NCI-H345 treated with DMSO at 0.1 percent for 48 hours (cell line): ENCODE measurements at regions not wholly inside any gene's neighbourhood (a gene's known extent, or its start where the extent isn't known, plus 50 kb on each side); places are given as distances from the start of the nearest gene placed in this dataset.
"Not testable (repeated sequence)": the region's sequence is repeated elsewhere in the genome, so short reads cannot be mapped to it uniquely, and the experiment has no call there.

Experiments used
- DNase-seq: peaks from one replicate; lab custom pipeline; 2025; ENCODE audit not compliant: unreplicated experiment; lab: John Stamatoyannopoulos, UW

DNA sequence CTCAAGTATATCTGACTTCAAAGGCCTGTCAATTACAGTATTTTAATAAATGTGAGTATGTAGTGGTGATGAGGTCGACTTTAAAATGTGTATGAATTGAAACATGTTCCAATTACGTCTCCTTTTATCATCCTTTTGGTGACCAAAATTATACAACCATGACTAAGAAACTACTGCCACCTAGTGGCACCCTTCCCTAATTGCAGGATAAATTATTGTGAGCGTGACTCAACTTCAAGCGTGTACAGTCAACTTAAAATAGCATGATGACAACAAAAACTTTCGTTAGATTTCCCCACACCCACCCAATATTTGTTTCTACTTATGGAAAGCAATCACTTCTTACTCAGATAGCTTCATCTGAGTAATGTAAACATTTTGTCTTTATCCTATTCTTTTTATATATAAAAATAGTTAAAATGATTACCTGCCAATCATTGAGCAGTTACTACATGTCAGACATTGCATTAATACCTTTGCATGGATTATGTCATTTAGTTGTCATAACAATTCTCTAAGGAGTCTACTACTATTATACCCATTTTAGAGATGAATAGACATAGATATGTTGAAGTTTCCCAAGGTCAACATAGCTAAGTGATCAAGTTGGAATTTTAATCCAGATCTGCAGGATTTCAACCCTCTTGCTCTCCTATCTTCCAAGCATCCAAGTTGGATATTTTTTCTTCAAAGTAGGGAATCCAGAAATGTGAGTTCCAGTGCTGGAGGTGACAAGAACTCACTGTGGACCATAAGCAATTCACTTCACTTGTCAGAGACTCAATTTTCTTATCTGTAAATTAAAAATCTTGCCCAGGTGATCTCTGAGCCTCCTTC is 106.0 kb downstream of the MEX3B start:
- DNase-seq: no peak

DNA sequence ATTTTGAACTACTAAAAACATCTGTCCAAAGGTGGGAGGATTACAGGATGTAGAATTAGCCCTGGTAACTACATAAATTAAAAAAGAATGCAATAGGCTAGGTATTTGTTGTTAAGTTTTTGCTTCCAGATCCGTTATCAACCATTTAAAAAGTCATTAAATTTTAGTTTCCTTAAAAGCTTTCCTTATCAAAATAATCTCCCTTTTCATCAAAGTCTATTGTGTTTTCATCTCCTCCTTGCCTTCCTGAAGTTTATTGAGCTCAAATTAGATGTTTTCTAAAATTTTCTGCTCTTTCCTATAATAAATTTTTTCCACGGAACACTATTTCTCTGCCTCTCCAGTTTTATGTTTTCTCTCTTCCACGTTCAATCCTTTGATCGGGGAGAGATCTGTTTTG is 108.6 kb downstream of the MEX3B start:
- DNase-seq: no peak

- DNase-seq: no peak
Measured at GRCh38 chr15:81930582-81931369, 115.0 kb downstream of the MEX3B start.

- no peak for DNase-seq
Measured at GRCh38 chr15:81929557-81929956, 116.3 kb downstream of the MEX3B start.

DNA sequence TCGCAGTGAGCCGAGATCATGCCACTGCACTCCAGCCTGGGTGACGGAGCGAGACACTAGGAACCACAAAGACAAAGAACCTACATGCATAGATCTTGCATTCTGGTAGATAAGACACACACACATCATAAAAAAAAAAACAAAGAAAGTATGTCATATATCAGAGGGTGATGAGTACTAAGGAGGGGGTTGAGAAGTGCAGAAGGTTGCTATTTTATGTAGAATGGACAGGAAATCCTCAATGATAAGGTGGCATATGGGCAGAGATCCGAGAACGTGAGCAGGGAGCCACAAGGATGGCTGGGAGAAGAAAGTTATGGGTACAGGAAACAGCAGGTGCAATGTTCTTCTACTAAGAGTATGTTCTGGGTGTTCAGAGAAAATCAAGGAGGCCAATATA is 118.8 kb downstream of the MEX3B start:
- no peak for DNase-seq

DNA sequence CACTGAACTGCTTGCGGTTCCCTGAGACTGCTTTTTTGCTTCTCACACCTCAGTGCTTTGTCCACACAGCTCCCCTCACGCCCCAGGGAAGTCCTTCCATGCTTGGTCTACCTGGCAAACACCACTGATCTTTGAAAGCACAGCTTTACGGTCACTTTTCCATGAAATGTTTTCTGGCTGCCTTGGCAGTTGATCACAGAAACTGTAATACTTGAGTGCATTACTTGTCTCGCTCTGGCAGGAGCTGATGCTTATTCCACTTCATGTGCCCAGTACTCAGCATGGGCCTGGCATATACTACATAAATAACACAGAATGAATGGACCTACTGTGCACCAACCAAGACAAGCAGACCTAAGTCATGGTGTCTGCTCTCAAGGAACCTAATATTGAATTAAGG is 121.1 kb downstream of the MEX3B start:
- DNase-seq: no peak

GRCh38 chr15:81923561-81924350 is 122.1 kb downstream of the MEX3B start:
- no peak for DNase-seq

GRCh38 chr15:81922143-81922542 is 123.7 kb downstream of the MEX3B start:
- DNase-seq: no peak

GRCh38 chr15:81921163-81921562 is 124.7 kb downstream of the MEX3B start:
- DNase-seq: no peak

- not testable (repeated sequence) for DNase-seq
Measured at GRCh38 chr15:81918767-81919166, 127.1 kb downstream of the MEX3B start.

GRCh38 chr15:81916451-81916850 is 129.4 kb downstream of the MEX3B start:
- DNase-seq: no peak

- DNase-seq: no peak
Measured at GRCh38 chr15:81915990-81916389, 129.8 kb downstream of the MEX3B start.

- DNase-seq: peak; percentile 78
Measured at GRCh38 chr15:81914734-81915256, 131.0 kb downstream of the MEX3B start.

DNA sequence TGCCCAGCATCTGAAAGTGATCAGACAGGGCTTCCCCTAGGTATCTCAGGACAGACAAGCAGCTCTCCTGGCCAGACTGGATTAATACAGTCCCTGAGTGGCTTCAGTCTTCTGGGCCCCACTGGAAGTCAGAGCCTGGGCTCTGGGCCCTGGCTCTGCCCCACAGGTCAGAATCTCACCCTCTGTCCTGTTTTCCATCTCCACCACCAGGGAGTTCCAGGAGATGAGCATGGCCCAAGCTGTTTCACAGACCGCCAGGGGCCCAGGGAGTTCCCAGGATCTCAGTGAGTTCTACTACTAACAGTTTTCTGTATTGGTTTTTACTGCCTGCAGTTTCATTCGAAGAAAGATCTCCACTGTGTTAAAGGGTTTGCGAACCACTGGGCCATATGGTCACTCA is 131.5 kb downstream of the MEX3B start:
- DNase-seq: no peak

DNA sequence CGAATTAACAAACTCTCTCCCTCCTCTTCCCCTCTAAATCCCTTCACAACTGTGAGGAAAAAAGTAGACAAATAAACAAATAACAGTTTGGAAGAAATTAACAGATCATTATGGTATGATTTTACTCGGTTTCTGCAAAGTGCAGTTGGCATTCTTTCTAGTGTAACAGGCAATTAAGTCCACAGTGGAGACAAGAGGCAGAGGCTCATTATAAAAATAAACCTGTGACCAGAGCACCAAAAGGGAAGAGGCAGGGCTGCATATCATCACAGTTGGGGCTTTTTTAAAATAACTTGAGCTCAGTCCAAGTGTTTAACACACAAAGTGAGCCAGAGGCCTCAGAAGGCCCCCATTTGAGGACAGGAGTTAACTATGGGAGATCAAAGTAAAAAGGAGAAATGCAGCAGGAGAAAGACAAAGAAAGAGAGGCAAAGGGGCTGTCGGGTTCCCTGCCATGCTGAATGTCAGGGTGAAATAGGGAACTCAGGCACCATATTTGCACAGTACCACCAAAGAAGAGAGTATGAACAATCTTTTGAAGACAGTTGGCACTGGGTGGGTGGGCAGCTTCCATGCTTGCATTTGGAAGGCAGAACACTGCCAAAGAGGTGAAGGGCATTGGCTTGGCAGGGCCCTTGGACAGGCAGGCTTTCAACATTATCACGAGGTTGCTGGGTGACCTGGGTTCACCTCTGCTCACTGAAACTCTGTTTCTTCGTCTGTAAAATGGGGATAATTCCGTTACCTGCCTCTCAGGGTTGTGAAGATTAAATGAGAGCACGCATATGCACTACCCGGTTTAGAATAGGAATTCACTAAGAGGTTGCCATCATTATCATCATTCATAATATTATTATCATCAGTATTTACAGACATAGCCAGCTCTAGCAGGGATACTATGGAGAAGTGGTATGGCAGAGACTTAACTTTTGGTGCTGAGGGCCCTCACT is 134.5 kb downstream of the MEX3B start:
- no peak for DNase-seq

- DNase-seq: no peak
Measured at GRCh38 chr15:81910355-81911021, 135.3 kb downstream of the MEX3B start.

DNA sequence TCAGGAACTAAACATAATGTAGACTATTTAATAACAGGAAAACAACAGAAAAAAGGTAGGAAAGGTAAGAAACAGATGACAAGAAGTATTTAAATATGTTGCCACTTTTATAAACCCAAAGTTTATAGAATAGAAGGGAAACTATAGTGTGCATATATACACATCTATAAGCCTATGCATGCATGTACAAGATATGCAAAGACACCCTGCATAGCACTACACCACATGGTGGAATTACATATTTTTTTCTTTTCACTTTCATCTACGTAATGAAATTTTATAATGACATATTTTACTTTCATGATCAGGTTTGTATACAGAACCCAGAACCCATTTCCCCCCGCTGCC is 136.8 kb downstream of the MEX3B start:
- DNase-seq: no peak

DNA sequence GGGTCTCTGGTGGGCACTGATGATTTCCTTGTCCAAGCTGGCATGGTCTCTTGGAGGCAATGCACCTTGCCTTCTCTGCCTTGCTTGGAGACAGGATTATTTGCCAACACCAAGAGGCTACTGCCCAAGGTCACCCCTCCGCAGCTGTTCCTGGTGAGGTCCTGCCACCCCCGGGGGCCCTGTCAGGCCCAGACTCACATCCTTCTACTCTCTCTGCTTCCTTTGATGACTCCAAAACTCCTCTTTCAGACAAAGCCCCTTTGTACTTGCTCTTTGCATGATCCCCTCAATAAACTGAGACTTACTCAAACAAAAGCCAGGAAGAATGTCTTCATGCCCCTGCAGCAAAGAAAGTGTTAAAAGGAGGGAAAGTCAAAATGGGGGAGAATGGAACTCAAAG is 137.7 kb downstream of the MEX3B start:
- DNase-seq: no peak

DNA sequence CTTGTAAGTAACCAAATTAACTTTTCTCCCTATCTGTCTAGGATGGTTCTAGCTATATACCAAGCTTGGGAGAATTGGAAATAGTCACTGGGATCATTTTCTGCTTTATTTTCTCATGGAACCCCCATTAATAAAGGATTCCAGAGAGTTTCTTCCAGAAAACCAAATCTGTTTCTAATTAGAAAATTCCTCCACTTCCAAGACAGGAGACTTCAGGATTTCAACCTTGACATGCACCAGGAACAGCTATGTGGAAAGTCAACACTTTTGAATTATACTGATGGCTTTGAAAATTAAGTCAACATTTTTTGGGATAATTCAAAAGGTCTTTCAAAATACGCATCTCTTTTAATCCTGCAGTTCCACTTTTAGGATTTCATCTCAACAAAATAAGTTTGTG is 138.3 kb downstream of the MEX3B start:
- DNase-seq: no peak

DNA sequence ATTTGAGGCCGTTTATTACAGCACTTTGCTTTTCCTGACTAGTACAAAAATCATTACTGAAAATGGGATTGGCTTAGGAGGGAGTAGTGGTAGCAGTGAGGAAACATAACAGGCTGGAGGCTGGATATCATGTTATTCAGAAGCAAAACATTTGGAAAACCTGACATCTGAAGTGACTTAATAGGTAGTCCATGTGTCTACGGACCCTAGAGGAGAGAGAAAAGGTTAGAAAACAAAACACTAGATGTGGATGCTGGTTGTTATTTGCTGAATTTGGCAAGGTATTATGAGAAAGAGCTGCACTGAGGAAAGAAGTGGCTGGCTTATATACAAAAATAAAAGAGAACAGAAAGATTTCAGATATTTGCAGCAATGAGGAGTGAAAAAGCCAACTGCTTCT is 139.9 kb downstream of the MEX3B start:
- no peak for DNase-seq
